Fibroblast of skin of scalp (primary cell): ENCODE measurements at regions not wholly inside any gene's neighbourhood (a gene's known extent, or its start where the extent isn't known, plus 50 kb on each side); places are given as distances from the start of the nearest gene placed in this dataset.

Source experiments
- DNase-seq: peaks from one replicate; pipeline ENCODE4 v3.0.0-alpha.2; 2013

- DNase-seq = no peak
Observed at GRCh38 chr12:105814283-105814682, 324.5 kb downstream of the NUAK1 start.

GRCh38 chr12:105819549-105819948 is 319.2 kb downstream of the NUAK1 start:
- no peak for DNase-seq

GRCh38 chr12:105820429-105821125 is 318.2 kb downstream of the NUAK1 start:
- peak; percentile 91 for DNase-seq

GRCh38 chr12:105822131-105823105 is 316.3 kb downstream of the NUAK1 start:
- DNase-seq = peak; percentile 59

- no peak for DNase-seq
Observed at GRCh38 chr12:105823810-105824209, 314.9 kb downstream of the NUAK1 start.

- peak; percentile 8 for DNase-seq
Observed at GRCh38 chr12:105825141-105825540, 313.6 kb downstream of the NUAK1 start.

GRCh38 chr12:105831372-105831771 is 307.4 kb downstream of the NUAK1 start:
- DNase-seq = no peak

GRCh38 chr12:105832021-105832420 is 306.7 kb downstream of the NUAK1 start:
- DNase-seq = no peak

GRCh38 chr12:105832806-105833205 is 305.9 kb downstream of the NUAK1 start:
- no peak for DNase-seq

- DNase-seq = no peak
Observed at GRCh38 chr12:105834496-105834895, 304.3 kb downstream of the NUAK1 start.

GRCh38 chr12:105835580-105836241 is 303.0 kb downstream of the NUAK1 start:
- DNase-seq = no peak

GRCh38 chr12:105836242-105836622 is 302.5 kb downstream of the NUAK1 start:
- DNase-seq = no peak

GRCh38 chr12:105839629-105840127 is 299.1 kb downstream of the NUAK1 start:
- DNase-seq = no peak

GRCh38 chr12:105840384-105840783 is 298.4 kb downstream of the NUAK1 start:
- no peak for DNase-seq

GRCh38 chr12:105841840-105842239 is 296.9 kb downstream of the NUAK1 start:
- no peak for DNase-seq

GRCh38 chr12:105843561-105843960 is 295.2 kb downstream of the NUAK1 start:
- DNase-seq = no peak

GRCh38 chr12:105843986-105844760 is 294.6 kb downstream of the NUAK1 start:
- DNase-seq = peak; percentile 44

- DNase-seq = no peak
Observed at GRCh38 chr12:105846331-105846730, 292.4 kb downstream of the NUAK1 start.

- no peak for DNase-seq
Observed at GRCh38 chr12:105847068-105847467, 291.7 kb downstream of the NUAK1 start.

GRCh38 chr12:105848286-105848685 is 290.5 kb downstream of the NUAK1 start:
- DNase-seq = no peak

GRCh38 chr12:105850103-105850968 is 288.4 kb downstream of the NUAK1 start:
- peak; percentile 18 for DNase-seq
